Type B pancreatic cell (in vitro differentiated cells): ENCODE measurements at regions not wholly inside any gene's neighbourhood (a gene's known extent, or its start where the extent isn't known, plus 50 kb on each side); places are given as distances from the start of the nearest gene placed in this dataset.

ENCODE experiments used
- DNase-seq: peaks from one replicate; pipeline ENCODE4 v3.0.0; 2021; ENCODE audit warnings: mixed read lengths; ENCODE audit not compliant: unreplicated experiment; ENCODE audit errors: extremely low spot score
- H3K27ac Mint-ChIP-seq: 2 replicates; pipeline ENCODE4 v1.8.0; 2021; ENCODE audit warnings: mild to moderate bottlenecking, mixed read lengths
- H3K27me3 Mint-ChIP-seq: 2 replicates; pipeline ENCODE4 v1.8.0; 2021; ENCODE audit warnings: mixed read lengths
- H3K36me3 Mint-ChIP-seq: 2 replicates; pipeline ENCODE4 v1.8.0; 2021; ENCODE audit warnings: mixed read lengths
- H3K4me1 Mint-ChIP-seq: one replicate; pipeline ENCODE4 v1.8.0; 2021; ENCODE audit warnings: mixed read lengths; ENCODE audit not compliant: unreplicated experiment
- H3K4me3 Mint-ChIP-seq: 2 replicates; pipeline ENCODE4 v1.8.0; 2021; ENCODE audit warnings: mild to moderate bottlenecking, mixed read lengths
- H3K9me3 Mint-ChIP-seq: 2 replicates; pipeline ENCODE4 v1.8.0; 2021; ENCODE audit warnings: mixed read lengths
- TF ChIP-seq, protein P1 (sequence below): fragments of 200-600 bp; sonication (generic); conservative IDR thresholded peaks from 2 replicates; pipeline ENCODE4 v1.5.0; 2021; ENCODE audit warnings: antibody characterized with exemption, mild to moderate bottlenecking

- Mint-ChIP-seq H3K36me3 (no peaks in the 10 kb centered on the region), H3K4me3 (no peak overlapping the region), H3K27ac (no peak overlapping the region), H3K4me1 (no peaks in the 10 kb centered on the region), H3K9me3 (no peaks in the 10 kb centered on the region), H3K27me3 (no peaks in the 10 kb centered on the region)
- DNase-seq: no peak
- TF ChIP-seq, protein P1, sequence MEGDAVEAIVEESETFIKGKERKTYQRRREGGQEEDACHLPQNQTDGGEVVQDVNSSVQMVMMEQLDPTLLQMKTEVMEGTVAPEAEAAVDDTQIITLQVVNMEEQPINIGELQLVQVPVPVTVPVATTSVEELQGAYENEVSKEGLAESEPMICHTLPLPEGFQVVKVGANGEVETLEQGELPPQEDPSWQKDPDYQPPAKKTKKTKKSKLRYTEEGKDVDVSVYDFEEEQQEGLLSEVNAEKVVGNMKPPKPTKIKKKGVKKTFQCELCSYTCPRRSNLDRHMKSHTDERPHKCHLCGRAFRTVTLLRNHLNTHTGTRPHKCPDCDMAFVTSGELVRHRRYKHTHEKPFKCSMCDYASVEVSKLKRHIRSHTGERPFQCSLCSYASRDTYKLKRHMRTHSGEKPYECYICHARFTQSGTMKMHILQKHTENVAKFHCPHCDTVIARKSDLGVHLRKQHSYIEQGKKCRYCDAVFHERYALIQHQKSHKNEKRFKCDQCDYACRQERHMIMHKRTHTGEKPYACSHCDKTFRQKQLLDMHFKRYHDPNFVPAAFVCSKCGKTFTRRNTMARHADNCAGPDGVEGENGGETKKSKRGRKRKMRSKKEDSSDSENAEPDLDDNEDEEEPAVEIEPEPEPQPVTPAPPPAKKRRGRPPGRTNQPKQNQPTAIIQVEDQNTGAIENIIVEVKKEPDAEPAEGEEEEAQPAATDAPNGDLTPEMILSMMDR: no peak
These were observed 174.0 kb upstream of the IL15 start for GRCh38 chr4:141462361-141462760.

DNA sequence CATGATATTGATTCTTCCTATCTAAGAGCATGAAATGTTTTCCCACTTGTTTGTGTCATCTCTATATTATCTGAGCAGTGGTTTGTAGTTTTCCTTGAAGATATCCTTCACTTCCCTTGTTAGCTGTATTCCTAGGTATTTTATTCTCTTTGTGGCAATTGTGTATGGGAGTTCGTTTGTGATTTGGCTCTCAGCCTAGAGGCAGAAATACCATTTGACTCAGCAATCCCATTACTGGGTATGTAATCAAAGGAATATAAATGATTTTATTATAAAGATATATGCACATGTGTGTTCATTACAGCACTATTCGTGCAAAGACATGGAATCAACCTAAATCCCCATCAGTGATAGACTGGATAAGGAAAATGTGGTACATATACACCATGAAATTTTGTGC, 172.7 kb upstream of the IL15 start:
- TF ChIP-seq, protein P1: no peak
- Mint-ChIP-seq H3K4me3 (no peak overlapping the region), H3K27ac (no peak overlapping the region), H3K27me3 (no peaks in the 10 kb centered on the region), H3K4me1 (no peaks in the 10 kb centered on the region), H3K36me3 (no peaks in the 10 kb centered on the region), H3K9me3 (no peaks in the 10 kb centered on the region)
- no peak for DNase-seq

- Mint-ChIP-seq H3K36me3 (no peaks in the 10 kb centered on the region), H3K27ac (no peak overlapping the region), H3K4me1 (no peaks in the 10 kb centered on the region), H3K27me3 (no peaks in the 10 kb centered on the region), H3K4me3 (no peak overlapping the region), H3K9me3 (no peaks in the 10 kb centered on the region)
- no peak for DNase-seq
- TF ChIP-seq, protein P1: no peak
These were observed 172.0 kb upstream of the IL15 start for GRCh38 chr4:141464366-141464765.

DNA sequence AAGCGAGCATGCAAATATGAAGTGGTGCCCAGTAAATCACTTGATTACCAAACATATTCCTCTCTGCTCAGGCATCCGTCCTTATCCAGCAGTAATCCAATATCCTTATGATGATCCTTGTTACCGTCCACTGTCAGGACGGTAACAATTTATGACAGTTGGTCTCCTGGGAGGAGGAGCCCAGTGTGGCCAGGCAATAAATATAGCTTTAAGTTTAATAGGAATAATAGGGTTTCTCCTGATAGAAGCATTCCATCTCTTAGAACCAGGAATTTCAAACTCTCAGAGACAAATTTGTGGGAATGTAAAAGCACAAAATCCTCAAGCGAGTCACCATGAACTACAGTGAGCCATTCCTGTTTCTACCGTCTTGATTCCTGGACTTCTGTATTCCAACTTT, 171.2 kb upstream of the IL15 start:
- Mint-ChIP-seq H3K4me3 (no peak overlapping the region), H3K9me3 (no peaks in the 10 kb centered on the region), H3K27me3 (no peaks in the 10 kb centered on the region), H3K36me3 (no peaks in the 10 kb centered on the region), H3K27ac (no peak overlapping the region), H3K4me1 (no peaks in the 10 kb centered on the region)
- DNase-seq: no peak
- TF ChIP-seq, protein P1: no peak

- Mint-ChIP-seq H3K4me1 (no peaks in the 10 kb centered on the region), H3K36me3 (no peaks in the 10 kb centered on the region), H3K9me3 (no peaks in the 10 kb centered on the region), H3K27me3 (no peaks in the 10 kb centered on the region), H3K4me3 (no peak overlapping the region), H3K27ac (no peak overlapping the region)
- DNase-seq: no peak
- TF ChIP-seq, protein P1: no peak
These were observed 169.2 kb upstream of the IL15 start for GRCh38 chr4:141467225-141467624.

DNA sequence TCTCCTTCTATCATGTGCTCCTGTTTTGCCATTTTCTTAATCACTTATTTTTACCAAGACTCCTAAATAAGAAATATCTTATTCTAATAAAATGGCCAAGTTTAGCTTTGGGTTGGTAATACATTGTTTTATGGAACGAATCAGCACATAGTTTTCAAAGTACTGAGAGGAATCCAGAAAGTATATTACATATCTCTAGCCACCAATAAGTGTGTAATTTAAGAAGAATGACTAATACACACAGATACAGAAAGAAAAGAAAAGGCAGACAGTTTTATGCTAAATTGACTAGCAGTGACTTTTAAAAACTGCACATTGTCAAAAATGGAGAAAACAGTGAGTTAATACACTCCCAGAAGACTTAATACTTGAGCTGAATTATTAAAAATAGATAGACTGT, 167.0 kb upstream of the IL15 start:
- TF ChIP-seq, protein P1: no peak
- Mint-ChIP-seq H3K4me3 (no peak overlapping the region), H3K4me1 (no peaks in the 10 kb centered on the region), H3K9me3 (no peaks in the 10 kb centered on the region), H3K27me3 (no peaks in the 10 kb centered on the region), H3K27ac (no peak overlapping the region), H3K36me3 (no peaks in the 10 kb centered on the region)
- DNase-seq: no peak
